ENCODE measurements at regions not wholly inside any gene's neighbourhood (a gene's known extent, or its start where the extent isn't known, plus 50 kb on each side); places are given as distances from the start of the nearest gene placed in this dataset.
"Not testable (repeated sequence)": the region's sequence is repeated elsewhere in the genome, so short reads cannot be mapped to it uniquely, and the experiment has no call there.

- H3K4me1 ChIP-seq = no peaks in the 10 kb centered on the region
- no peak for TF ChIP-seq POLR2A (IDR thresholded peaks at IDR 0.05)
- no peak for TF ChIP-seq CTCF (IDR thresholded peaks at IDR 0.05)
- no peak for DNase-seq
- H3K9me3 ChIP-seq = no peaks in the 10 kb centered on the region
- H3K27ac ChIP-seq = no peak overlapping the region
- H3K4me3 ChIP-seq = no peak overlapping the region
- H3K36me3 ChIP-seq = no peaks in the 10 kb centered on the region
- H3K27me3 ChIP-seq = no peaks in the 10 kb centered on the region
These were observed 77.1 kb upstream of the MAN1A1 start for GRCh38 chr6:119426619-119427018.

GRCh38 chr6:119423996-119424395, 74.4 kb upstream of the MAN1A1 start:
- TF ChIP-seq POLR2A (IDR thresholded peaks at IDR 0.05) (no peak), CTCF (IDR thresholded peaks at IDR 0.05) (no peak)
- H3K4me3 ChIP-seq = no peak overlapping the region
- no peaks in the 10 kb centered on the region for H3K9me3 ChIP-seq
- no peaks in the 10 kb centered on the region for H3K27me3 ChIP-seq
- H3K36me3 ChIP-seq = no peaks in the 10 kb centered on the region
- no peaks in the 10 kb centered on the region for H3K4me1 ChIP-seq
- no peak overlapping the region for H3K27ac ChIP-seq
- DNase-seq = no peak

- DNase-seq, H3K27me3 ChIP-seq, H3K9me3 ChIP-seq, H3K4me3 ChIP-seq, H3K4me1 ChIP-seq, H3K27ac ChIP-seq, H3K36me3 ChIP-seq: not testable (repeated sequence)
These were observed 68.5 kb upstream of the MAN1A1 start for GRCh38 chr6:119418084-119418483.

GRCh38 chr6:119407156-119407555, 57.6 kb upstream of the MAN1A1 start:
- no peak for DNase-seq
- no peaks in the 10 kb centered on the region for H3K9me3 ChIP-seq
- no peak overlapping the region for H3K27ac ChIP-seq
- no peaks in the 10 kb centered on the region for H3K36me3 ChIP-seq
- TF ChIP-seq CTCF (IDR thresholded peaks at IDR 0.05) = no peak
- no peak for TF ChIP-seq POLR2A (IDR thresholded peaks at IDR 0.05)
- H3K4me1 ChIP-seq = no peaks in the 10 kb centered on the region
- no peaks in the 10 kb centered on the region for H3K27me3 ChIP-seq
- H3K4me3 ChIP-seq = no peak overlapping the region

- not testable (repeated sequence) for H3K4me1 ChIP-seq, H3K36me3 ChIP-seq, H3K27me3 ChIP-seq, H3K9me3 ChIP-seq, DNase-seq, H3K4me3 ChIP-seq, H3K27ac ChIP-seq
These were observed 55.6 kb upstream of the MAN1A1 start for GRCh38 chr6:119405114-119405513.

Small RNA genes lying in the stretch of these regions (small RNA-seq; reads per million reads assigned to genes)
- 0 reads per million in 2 donors for gene COX6A1P3
- 0 reads per million in 2 donors for gene MIR3144
- 0 reads per million in 2 donors for gene RNA5SP215
- 0 reads per million in 2 donors for gene RNU6-214P

Data from Peyer's patch (tissue), 4 donors.